A549 (cell line): ENCODE measurements at regions not wholly inside any gene's neighbourhood (a gene's known extent, or its start where the extent isn't known, plus 50 kb on each side); places are given as distances from the start of the nearest gene placed in this dataset.
"Not testable (repeated sequence)": the region's sequence is repeated elsewhere in the genome, so short reads cannot be mapped to it uniquely, and the experiment has no call there.

Source experiments
- ATAC-seq, 2 experiments: fragments of 200-7000 bp in 1 of 2; fragments of >200 bp in 1 of 2; cut with Nextera tagmentation in 1 of 2; cut with Tn5 transposase in 1 of 2; 3 replicates each; pipeline versions ENCODE4 v1.8.0 to v1.9.1; 2018 to 2020; ENCODE audit warnings: mild to moderate bottlenecking in 1 of 2, moderate library complexity in 1 of 2
- CTCF ChIA-PET: fragments of 300-600 bp; sonication (Branson Sonifier 250); formaldehyde crosslinking; extraction: SDS; loops from one replicate; lab custom pipeline; 2021; ENCODE audit warnings: antibody characterized with exemption, inconsistent platforms; lab: Yijun Ruan, JAX
- POLR2A ChIA-PET: fragments of 350-600 bp; formaldehyde crosslinking; extraction: SDS; loops from one replicate; lab custom pipeline; 2021; ENCODE audit warnings: antibody characterized with exemption, inconsistent platforms; lab: Yijun Ruan, JAX
- DNase-seq, 2 experiments: peaks; one replicate each; pipeline versions ENCODE4 v3.0.0 to v3.0.0-alpha.2; 2011 to 2016; ENCODE audit warnings: low read depth in 1 of 2, low spot score in 1 of 2
- FAIRE-seq: peaks from 2 replicates; lab custom pipeline; 2011; peaks lifted over from hg19 to GRCh38; lab: Jason Lieb, UNC
- H3K27ac ChIP-seq, 2 experiments: fragments of >200 bp; sonication (Bioruptor Twin); formaldehyde crosslinking; 3 replicates each; pipeline ENCODE4 v1.5.1; 2016 to 2017
- H3K4me1 ChIP-seq: fragments of >200 bp; sonication (Bioruptor Twin); formaldehyde crosslinking; 3 replicates; pipeline ENCODE4 v1.6.1; 2016
- H3K4me2 ChIP-seq: fragments of >200 bp; sonication (Bioruptor Twin); formaldehyde crosslinking; 3 replicates; pipeline ENCODE4 v1.6.1; 2016
- H3K4me3 ChIP-seq: fragments of >200 bp; sonication (Bioruptor Twin); formaldehyde crosslinking; 3 replicates; pipeline ENCODE4 v1.5.1; 2016
- H3K9me3 ChIP-seq: fragments of >200 bp; sonication (Bioruptor Twin); formaldehyde crosslinking; 3 replicates; pipeline ENCODE4 v1.6.1; 2016
- ATOH8 ChIP-seq: fragments of 250-450 bp; sonication (Bioruptor Pico); IDR thresholded peaks from 2 replicates; pipeline ENCODE4 v1.5.0; 2020; ENCODE audit warnings: low read depth, mild to moderate bottlenecking, moderate library complexity
- BCL3 ChIP-seq: fragments of >200 bp; sonication (Bioruptor Twin); formaldehyde crosslinking; IDR thresholded peaks from 3 replicates; pipeline ENCODE4 v1.6.1; 2016
- CBX2 ChIP-seq: fragments of 200-600 bp; sonication (generic); IDR thresholded peaks from 2 replicates; pipeline ENCODE4 v1.6.1; 2016; ENCODE audit warnings: low read depth, mild to moderate bottlenecking, borderline replicate concordance
- CBX8 ChIP-seq: fragments of 200-600 bp; sonication (generic); IDR thresholded peaks from 2 replicates; pipeline ENCODE4 v1.6.1; 2016
- CEBPB ChIP-seq, 2 experiments: fragments of >200 bp in 1 of 2; sonication (Bioruptor Twin) in 1 of 2; formaldehyde crosslinking in 1 of 2; IDR thresholded peaks; 2 replicates each; pipeline ENCODE4 v1.6.1; 2012 to 2016
- EHMT2 ChIP-seq: fragments of 200-600 bp; sonication (generic); IDR thresholded peaks from 2 replicates; pipeline ENCODE4 v1.6.1; 2016; ENCODE audit warnings: antibody characterized with exemption, low read depth, mild to moderate bottlenecking, moderate library complexity
- HMGXB4 ChIP-seq: fragments of 250-450 bp; sonication (Bioruptor Pico); IDR thresholded peaks from 2 replicates; pipeline ENCODE4 v1.5.0; 2021; ENCODE audit warnings: mild to moderate bottlenecking, moderate library complexity, borderline replicate concordance
- MAFK ChIP-seq: fragments of 450-650 bp; IDR thresholded peaks from 2 replicates; pipeline ENCODE4 v1.6.1; 2014; ENCODE audit not compliant: partially characterized antibody
- MYC ChIP-seq: IDR thresholded peaks from 2 replicates; pipeline ENCODE4 v1.6.1; 2012; ENCODE audit warnings: mild to moderate bottlenecking, inconsistent platforms, low read length, improper control_type of control experiment, borderline replicate concordance
- NFE2L2 ChIP-seq: fragments of 150-350 bp; conservative IDR thresholded peaks from 2 replicates; pipeline ENCODE4 v1.6.1; 2014; ENCODE audit warnings: low read length
- NPAS2 ChIP-seq: fragments of 250-450 bp; sonication (Bioruptor Pico); IDR thresholded peaks from 2 replicates; pipeline ENCODE4 v1.8.0; 2022; ENCODE audit warnings: mild to moderate bottlenecking, moderate library complexity, borderline replicate concordance
- POLR2A ChIP-seq: IDR thresholded peaks from 2 replicates; pipeline ENCODE4 v1.6.1; 2012; ENCODE audit warnings: mild to moderate bottlenecking, low read length
- REST ChIP-seq: fragments of 200-600 bp; sonication (generic); IDR thresholded peaks from 2 replicates; pipeline ENCODE4 v1.6.1; 2016; ENCODE audit warnings: antibody characterized with exemption, mild to moderate bottlenecking, moderate library complexity
- SMC3 ChIP-seq: fragments of >200 bp; sonication (Bioruptor Twin); formaldehyde crosslinking; IDR thresholded peaks from 3 replicates; pipeline ENCODE4 v1.6.1; 2018; ENCODE audit warnings: inconsistent platforms
- ZFP36 ChIP-seq: fragments of 450-650 bp; IDR thresholded peaks from 2 replicates; pipeline ENCODE4 v1.6.1; 2014; ENCODE audit warnings: borderline replicate concordance; ENCODE audit not compliant: partially characterized antibody
- WGBS: methylation state at CpG from one replicate; pipeline ENCODE4 v1.1.6; 2017; ENCODE audit errors: missing lambda C conversion rate; 5-methylcytosine and 5-hydroxymethylcytosine counted together
- TF ChIP-seq, protein P1 (sequence below): fragments of 450-650 bp; IDR thresholded peaks from 2 replicates; pipeline ENCODE4 v1.6.1; 2014; ENCODE audit warnings: antibody characterized with exemption
- TF ChIP-seq, protein P2 (sequence below): IDR thresholded peaks from 2 replicates; pipeline ENCODE4 v1.6.1; 2012

DNA sequence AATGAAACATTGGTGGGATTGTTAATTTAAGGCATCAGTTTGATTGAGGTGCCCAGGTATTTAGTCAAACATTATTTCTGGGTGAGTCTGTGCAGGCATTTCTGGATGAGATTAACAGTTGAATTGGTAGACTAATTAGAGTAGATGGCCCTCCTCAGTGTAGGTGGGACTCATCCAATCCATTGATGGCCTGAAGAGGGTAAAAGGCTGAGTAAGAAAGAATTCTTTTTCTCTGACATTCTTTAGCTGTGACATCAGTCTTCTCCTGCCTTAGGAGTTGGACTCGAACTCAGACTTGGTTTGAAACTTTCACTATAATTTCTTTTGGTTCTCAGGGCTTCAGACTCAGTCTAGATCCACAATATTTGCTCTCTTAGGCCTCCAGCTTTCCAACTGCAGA, 59.6 kb upstream of the ADAMTS5 start (continued):
- TF ChIP-seq BCL3 (no peak), CEBPB (IDR thresholded peaks at IDR 0.05) (no peak), CBX8 (no peak), ZFP36 (no peak), REST (no peak), HMGXB4 (CRISPR knock-in tag) (no peak)

DNA sequence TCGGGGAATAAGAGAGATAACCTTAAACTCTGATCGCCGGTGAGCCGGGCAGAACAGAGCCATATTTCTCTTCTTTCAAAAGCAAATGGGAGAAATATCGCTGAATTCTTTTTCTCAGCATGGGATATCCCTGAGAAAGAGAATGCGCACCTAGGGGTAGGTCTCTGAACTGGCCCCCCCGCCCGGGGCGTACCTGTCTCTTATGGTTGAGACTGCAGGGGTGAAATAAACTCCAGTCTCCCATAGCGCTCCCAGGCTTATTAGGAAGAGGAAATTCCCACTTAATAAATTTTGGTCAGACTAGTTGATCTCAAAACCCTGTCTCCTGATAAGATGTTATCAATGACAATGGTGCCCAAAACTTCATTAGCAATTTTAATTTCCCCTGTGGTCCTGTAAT, 58.8 kb upstream of the ADAMTS5 start:
- H3K4me1 ChIP-seq, H3K9me3 ChIP-seq, CTCF ChIA-PET, H3K4me2 ChIP-seq, H3K27ac ChIP-seq, DNase-seq, H3K4me3 ChIP-seq, FAIRE-seq, ATAC-seq, POLR2A ChIA-PET: not testable (repeated sequence)
- 35% methylated on average over 10 of the region's 10 CpGs for WGBS

- H3K9me3 ChIP-seq = no peaks in the 10 kb centered on the region
- H3K4me1 ChIP-seq = no peaks in the 10 kb centered on the region
- POLR2A ChIA-PET = no interaction called here
- no peak overlapping the region for H3K4me2 ChIP-seq
- WGBS = 52% methylated on average over 1 of the region's 1 CpG
- H3K27ac ChIP-seq = no peak overlapping the region
- TF ChIP-seq ATOH8 (CRISPR knock-in tag) (no peak), NFE2L2 (no peak), NPAS2 (CRISPR knock-in tag) (no peak)
- TF ChIP-seq, protein P1, sequence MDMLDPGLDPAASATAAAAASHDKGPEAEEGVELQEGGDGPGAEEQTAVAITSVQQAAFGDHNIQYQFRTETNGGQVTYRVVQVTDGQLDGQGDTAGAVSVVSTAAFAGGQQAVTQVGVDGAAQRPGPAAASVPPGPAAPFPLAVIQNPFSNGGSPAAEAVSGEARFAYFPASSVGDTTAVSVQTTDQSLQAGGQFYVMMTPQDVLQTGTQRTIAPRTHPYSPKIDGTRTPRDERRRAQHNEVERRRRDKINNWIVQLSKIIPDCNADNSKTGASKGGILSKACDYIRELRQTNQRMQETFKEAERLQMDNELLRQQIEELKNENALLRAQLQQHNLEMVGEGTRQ = no peak
- TF ChIP-seq, all 56 proteins: peak for 0
- H3K4me3 ChIP-seq = no peak overlapping the region
- CTCF ChIA-PET = no interaction called here
- no peak for ATAC-seq
- no peak for DNase-seq
- no peak for FAIRE-seq
Observed at GRCh38 chr21:27024971-27025370, 58.1 kb upstream of the ADAMTS5 start.

GRCh38 chr21:27024301-27024700, 57.4 kb upstream of the ADAMTS5 start:
- DNase-seq (no peak), FAIRE-seq (no peak), ATAC-seq (no peak)
- CTCF ChIA-PET = no interaction called here
- no peak overlapping the region for H3K27ac ChIP-seq
- no peaks in the 10 kb centered on the region for H3K4me1 ChIP-seq
- no peaks in the 10 kb centered on the region for H3K9me3 ChIP-seq
- H3K4me3 ChIP-seq = no peak overlapping the region
- POLR2A ChIA-PET = no interaction called here
- no peak overlapping the region for H3K4me2 ChIP-seq
- 4% methylated on average over 1 of the region's 1 CpG for WGBS
- no peak for TF ChIP-seq MAFK
- no peak for TF ChIP-seq SMC3
- TF ChIP-seq CEBPB (IDR thresholded peaks at IDR 0.05) = no peak
- TF ChIP-seq POLR2A = no peak
- no peak for TF ChIP-seq ATOH8 (CRISPR knock-in tag)
- TF ChIP-seq MYC = no peak
- no peak for TF ChIP-seq EHMT2
- no peak for TF ChIP-seq REST
- no peak for TF ChIP-seq CBX2
- TF ChIP-seq ZFP36 = no peak
- TF ChIP-seq, protein P2, sequence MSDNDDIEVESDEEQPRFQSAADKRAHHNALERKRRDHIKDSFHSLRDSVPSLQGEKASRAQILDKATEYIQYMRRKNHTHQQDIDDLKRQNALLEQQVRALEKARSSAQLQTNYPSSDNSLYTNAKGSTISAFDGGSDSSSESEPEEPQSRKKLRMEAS = no peak
